ENCODE measurements at regions not wholly inside any gene's neighbourhood (a gene's known extent, or its start where the extent isn't known, plus 50 kb on each side); places are given as distances from the start of the nearest gene placed in this dataset.

DNA sequence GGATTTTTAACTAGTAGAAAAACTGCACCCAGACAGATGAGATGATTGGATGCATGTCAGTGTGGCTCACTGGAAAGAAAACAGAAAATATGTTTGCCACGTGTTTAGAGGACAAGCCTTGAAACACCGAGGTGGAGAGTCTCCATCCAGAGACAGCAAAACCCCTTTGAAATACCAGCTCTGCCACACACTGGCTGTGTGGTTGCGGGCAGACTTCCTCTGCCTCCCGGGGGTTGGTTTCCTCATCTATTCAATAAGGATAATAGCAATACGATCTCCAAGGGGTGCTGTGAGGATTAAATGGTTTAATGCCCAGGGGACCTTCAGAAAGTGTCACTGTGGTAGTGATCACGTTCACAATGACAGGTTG is 67.2 kb upstream of the PARP1 start:
- TF ChIP-seq, protein P1, sequence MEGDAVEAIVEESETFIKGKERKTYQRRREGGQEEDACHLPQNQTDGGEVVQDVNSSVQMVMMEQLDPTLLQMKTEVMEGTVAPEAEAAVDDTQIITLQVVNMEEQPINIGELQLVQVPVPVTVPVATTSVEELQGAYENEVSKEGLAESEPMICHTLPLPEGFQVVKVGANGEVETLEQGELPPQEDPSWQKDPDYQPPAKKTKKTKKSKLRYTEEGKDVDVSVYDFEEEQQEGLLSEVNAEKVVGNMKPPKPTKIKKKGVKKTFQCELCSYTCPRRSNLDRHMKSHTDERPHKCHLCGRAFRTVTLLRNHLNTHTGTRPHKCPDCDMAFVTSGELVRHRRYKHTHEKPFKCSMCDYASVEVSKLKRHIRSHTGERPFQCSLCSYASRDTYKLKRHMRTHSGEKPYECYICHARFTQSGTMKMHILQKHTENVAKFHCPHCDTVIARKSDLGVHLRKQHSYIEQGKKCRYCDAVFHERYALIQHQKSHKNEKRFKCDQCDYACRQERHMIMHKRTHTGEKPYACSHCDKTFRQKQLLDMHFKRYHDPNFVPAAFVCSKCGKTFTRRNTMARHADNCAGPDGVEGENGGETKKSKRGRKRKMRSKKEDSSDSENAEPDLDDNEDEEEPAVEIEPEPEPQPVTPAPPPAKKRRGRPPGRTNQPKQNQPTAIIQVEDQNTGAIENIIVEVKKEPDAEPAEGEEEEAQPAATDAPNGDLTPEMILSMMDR (IDR thresholded peaks at IDR 0.05; ENCODE audit: low read depth, low read length): no peak
- TF ChIP-seq EZH2phosphoT487 (IDR thresholded peaks at IDR 0.05; ENCODE audit: low read depth): no peak

Data from OCI-LY3 (cell line).